NCI-H774 (cell line): ENCODE measurements at regions not wholly inside any gene's neighbourhood (a gene's known extent, or its start where the extent isn't known, plus 50 kb on each side); places are given as distances from the start of the nearest gene placed in this dataset.
"Not testable (repeated sequence)": the region's sequence is repeated elsewhere in the genome, so short reads cannot be mapped to it uniquely, and the experiment has no call there.

Source experiments
- DNase-seq: peaks from one replicate; lab custom pipeline; 2025; lab: John Stamatoyannopoulos, UW

DNA sequence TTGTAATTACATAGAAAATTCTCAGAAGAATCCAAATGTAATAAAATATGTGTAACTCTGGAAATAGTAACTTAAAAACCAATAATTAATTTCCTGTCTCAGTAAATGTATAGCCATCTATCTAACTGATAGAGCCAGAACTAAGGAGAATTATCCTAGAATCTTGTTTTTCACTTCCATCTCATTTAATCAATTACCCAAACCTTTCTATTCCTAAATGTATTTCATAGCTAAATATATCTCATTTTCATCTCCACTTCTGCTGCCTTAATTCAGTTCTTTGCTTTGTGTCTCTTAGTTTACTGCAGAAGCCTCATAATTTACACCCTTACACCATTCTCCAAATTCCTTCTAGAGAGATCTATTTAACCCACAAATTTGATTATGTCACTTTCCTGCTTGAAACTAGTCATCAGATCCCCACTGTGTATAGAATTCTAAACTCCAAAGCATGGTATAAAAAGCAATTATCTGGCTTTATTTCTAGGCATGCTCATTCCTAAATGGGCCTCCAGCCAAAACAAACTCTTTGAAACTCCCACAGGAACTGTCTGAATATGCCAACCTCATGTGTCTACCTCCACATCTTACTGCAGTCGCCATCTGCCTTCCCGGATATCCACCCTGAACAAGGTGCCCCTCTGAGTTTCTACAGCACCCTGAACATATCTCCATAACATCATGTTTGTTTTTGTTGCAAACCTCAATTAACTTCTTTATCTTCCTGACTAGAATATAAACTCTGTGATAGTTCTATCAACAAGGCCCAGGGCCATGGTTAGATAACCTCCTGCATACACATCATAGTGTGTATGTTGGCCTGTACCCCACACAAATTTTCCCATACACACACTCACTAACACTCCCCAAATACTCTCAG lies 70.5 kb upstream of the ADTRP start:
- DNase-seq, result peak; percentile 18

- DNase-seq, result no peak
These were observed 69.7 kb upstream of the ADTRP start for GRCh38 chr6:11848346-11848651.

DNA sequence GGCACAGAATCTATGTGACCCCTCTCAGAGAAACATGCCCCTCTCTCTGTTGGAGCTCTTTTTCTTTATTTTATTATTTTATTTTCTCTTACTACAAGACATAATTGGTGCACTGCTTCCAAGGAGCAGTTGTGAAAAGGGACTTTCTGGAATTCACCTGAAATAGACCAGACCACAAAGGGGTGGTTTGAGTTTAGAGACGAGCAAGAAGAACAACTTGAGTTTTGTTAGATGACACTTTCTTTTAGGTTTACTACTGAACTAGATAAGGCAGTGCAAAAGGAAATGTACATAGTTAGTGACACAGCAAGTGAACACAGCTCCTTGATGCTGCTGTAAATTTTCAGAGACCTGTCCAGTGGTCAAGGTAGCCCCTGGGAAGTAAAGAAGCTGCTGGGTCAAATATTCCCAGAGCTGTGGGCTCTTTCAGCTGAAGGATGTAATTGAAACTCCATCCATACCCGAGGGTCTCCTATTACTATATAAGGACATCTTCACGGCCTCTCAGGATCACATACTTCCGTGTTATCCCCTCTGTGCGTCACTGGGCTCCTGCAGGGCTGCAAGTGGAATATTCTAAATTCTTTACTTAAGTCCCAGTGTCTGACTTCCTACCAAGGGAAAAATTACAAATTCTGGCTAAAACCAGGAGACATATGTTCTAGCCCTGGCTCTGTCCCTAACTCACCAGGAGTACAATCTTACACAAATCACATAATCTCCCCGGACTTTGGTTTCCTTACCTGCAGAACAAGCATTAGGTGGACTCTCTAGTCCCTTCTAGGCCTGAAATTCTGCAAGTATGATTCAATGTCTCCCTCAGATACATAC lies 69.1 kb upstream of the ADTRP start:
- no peak for DNase-seq

- not testable (repeated sequence) for DNase-seq
These were observed 68.5 kb upstream of the ADTRP start for GRCh38 chr6:11847068-11847467.

GRCh38 chr6:11845664-11846577 lies 67.3 kb upstream of the ADTRP start:
- DNase-seq, result no peak

DNA sequence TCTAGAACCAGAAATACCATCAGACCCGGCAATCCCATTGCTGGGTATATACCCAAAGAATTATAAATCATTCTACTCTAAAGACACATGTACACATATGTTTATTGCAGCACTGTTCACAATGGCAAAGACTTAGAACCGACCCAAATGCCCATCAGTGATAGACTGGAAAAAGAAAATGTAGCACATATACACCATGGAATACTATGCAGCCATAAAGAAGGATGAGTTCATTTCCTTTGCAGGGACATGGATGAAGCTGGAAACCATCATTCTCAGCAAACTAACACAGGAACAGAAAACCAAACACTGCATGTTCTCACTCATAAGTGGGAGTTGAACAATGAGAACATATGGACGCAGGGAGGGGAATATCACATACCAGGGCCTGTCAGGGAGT lies 64.2 kb upstream of the ADTRP start:
- DNase-seq, result not testable (repeated sequence)

DNA sequence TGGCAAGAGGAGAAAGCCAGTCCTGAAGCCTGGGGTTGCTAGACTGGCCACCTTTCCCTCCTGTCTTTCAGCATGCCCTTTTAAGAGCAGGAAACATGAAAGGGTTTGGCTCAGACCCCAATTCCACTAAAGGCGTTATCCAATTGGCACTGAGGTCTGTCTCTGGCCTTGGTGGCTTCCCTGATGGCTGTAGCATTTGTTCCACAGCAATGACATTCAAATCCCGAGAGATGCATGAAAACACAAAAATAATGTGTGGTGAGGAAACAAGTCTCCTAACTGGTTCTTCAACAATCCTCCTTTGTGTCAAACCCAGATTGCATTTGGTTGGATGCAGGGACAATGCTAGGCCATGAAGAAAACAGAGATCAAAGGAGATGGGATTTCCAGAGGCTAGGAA lies 56.5 kb upstream of the ADTRP start:
- no peak for DNase-seq

GRCh38 chr6:11833626-11834592 lies 55.3 kb upstream of the ADTRP start:
- DNase-seq, result no peak

GRCh38 chr6:11831653-11832052 lies 53.0 kb upstream of the ADTRP start:
- no peak for DNase-seq

- no peak for DNase-seq
These were observed 51.9 kb upstream of the ADTRP start for GRCh38 chr6:11830520-11830919.

DNA sequence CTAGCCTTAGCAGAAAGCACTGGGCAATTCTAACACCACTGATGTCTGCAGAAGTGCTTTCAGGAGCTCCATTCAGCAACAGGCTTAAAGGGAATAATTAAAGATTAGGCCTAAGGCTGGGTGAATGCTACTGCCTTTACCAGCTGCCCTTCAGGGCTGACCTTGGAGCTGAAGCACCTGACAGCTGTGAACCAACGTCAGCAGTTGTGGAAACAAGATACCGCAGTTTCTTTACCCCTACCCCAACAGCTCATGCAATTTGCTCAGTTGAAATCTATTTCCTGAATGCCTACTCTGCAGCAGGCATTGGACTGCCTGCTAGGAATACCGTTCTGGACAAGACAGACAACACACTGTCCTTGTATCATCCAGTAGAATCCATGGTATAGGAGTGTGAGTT lies 51.5 kb upstream of the ADTRP start:
- DNase-seq, result no peak

- DNase-seq, result no peak
These were observed 49.8 kb upstream of the ADTRP start for GRCh38 chr6:11828262-11828870.
